Upper lobe of left lung (tissue), 4 donors: ENCODE measurements at regions not wholly inside any gene's neighbourhood (a gene's known extent, or its start where the extent isn't known, plus 50 kb on each side); places are given as distances from the start of the nearest gene placed in this dataset.

Source experiments
- EP300 ChIP-seq, 4 donors: sonication (generic); formaldehyde crosslinking; IDR thresholded peaks; one replicate each; pipeline ENCODE4 v1.5.1; 2017; ENCODE audit warnings: antibody characterized with exemption in 4 of 4, control low read depth in 2 of 4
- POLR2A ChIP-seq, 4 donors: fragments of 450-650 bp; IDR thresholded peaks; one replicate each; pipeline ENCODE4 v1.5.1; 2016 to 2017; ENCODE audit warnings: antibody characterized with exemption in 4 of 4, mild to moderate bottlenecking in 2 of 4
- POLR2AphosphoS5 ChIP-seq, 2 donors: sonication (generic); formaldehyde crosslinking; IDR thresholded peaks; one replicate each; pipeline ENCODE4 v1.5.1; 2017; ENCODE audit warnings: antibody characterized with exemption in 2 of 2
- TF ChIP-seq, protein P1 (sequence below), 6 experiments: fragments of 450-650 bp in 4 of 6; fragments of 200-600 bp in 2 of 6; sonication (generic) in 2 of 6; IDR thresholded peaks; one replicate each; pipeline ENCODE4 v1.5.1; 2016 to 2019; ENCODE audit warnings: antibody characterized with exemption in 6 of 6

DNA sequence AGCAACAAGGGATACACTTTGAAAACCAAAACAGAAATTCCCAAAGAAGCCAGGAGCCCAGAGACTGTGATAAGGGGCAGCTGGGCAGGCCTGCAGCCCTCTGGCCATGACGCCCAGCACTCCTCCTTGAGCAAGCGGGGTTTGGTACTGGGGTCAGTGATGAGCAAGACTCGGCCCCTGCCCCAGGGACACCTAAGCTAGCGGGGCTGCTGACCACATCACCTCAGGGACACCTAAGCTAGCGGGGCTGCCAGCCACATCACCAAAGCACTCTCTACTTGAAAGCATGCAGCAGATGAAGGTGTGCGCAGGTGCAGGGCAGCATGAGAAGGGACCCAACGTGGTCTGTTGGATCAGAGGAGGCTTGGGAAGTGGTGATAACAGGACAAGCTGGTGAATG, 108.0 kb upstream of the PPP2R2D start:
- TF ChIP-seq EP300 (IDR thresholded peaks at IDR 0.05) (no peak), POLR2A (IDR thresholded peaks at IDR 0.05) (no peak), POLR2AphosphoS5 (IDR thresholded peaks at IDR 0.05) (no peak)
- TF ChIP-seq, protein P1, sequence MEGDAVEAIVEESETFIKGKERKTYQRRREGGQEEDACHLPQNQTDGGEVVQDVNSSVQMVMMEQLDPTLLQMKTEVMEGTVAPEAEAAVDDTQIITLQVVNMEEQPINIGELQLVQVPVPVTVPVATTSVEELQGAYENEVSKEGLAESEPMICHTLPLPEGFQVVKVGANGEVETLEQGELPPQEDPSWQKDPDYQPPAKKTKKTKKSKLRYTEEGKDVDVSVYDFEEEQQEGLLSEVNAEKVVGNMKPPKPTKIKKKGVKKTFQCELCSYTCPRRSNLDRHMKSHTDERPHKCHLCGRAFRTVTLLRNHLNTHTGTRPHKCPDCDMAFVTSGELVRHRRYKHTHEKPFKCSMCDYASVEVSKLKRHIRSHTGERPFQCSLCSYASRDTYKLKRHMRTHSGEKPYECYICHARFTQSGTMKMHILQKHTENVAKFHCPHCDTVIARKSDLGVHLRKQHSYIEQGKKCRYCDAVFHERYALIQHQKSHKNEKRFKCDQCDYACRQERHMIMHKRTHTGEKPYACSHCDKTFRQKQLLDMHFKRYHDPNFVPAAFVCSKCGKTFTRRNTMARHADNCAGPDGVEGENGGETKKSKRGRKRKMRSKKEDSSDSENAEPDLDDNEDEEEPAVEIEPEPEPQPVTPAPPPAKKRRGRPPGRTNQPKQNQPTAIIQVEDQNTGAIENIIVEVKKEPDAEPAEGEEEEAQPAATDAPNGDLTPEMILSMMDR (IDR thresholded peaks at IDR 0.05) = no peak
